Retinal pigment epithelial cell (primary cell): ENCODE measurements at regions not wholly inside any gene's neighbourhood (a gene's known extent, or its start where the extent isn't known, plus 50 kb on each side); places are given as distances from the start of the nearest gene placed in this dataset.
A peak's percentile ranks its signal among the peaks of the same experiment; 100 is the strongest.

Experiments
- DNase-seq: peaks from one replicate; pipeline ENCODE4 v3.0.0-alpha.2; 2010; ENCODE audit warnings: low read depth
- H3K4me3 ChIP-seq: 2 replicates; pipeline ENCODE4 v1.5.1; 2011; ENCODE audit warnings: mild to moderate bottlenecking, low read length, control low read depth, moderate library complexity
- CTCF ChIP-seq: conservative IDR thresholded peaks from 2 replicates; pipeline ENCODE4 v1.5.1; 2011; ENCODE audit warnings: low read depth, low read length, control low read depth, inconsistent platforms

DNA sequence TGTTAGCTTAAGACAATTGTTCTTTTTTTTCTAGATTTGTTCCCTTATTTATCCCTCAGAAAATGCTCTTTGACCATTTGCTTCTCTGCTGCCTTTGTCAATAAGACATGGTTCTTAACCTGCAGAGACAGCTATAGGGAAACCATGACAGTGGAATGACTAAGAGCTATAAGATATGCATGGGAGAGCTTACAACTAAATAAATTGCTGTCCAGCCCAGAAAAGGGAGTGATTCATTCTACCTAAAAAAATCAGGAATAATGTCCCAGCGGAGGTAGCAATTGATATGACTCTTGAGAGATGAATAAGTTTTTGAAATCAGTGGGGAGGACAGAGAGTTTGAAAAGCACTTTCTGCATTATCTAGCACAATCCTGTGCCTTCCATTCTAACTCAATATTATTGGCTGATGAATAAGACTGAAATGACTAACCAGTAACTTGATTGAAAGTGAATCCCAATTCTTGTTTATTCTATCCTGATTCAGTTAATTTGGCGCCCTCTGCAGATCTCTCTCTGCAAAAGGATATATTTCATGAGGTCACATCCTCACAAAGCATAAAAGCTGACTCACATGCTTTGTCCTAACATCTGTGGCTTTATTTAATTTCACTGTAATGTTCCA is 680.5 kb upstream of the API5 start:
- TF ChIP-seq CTCF: peak; percentile 1
- DNase-seq: no peak
- H3K4me3 ChIP-seq: no peak overlapping the region

- TF ChIP-seq CTCF: no peak
- DNase-seq: no peak
- no peak overlapping the region for H3K4me3 ChIP-seq
Measured at GRCh38 chr11:42646959-42647358, 664.8 kb upstream of the API5 start.

- no peak for TF ChIP-seq CTCF
- DNase-seq: no peak
- H3K4me3 ChIP-seq: no peak overlapping the region
Measured at GRCh38 chr11:42647993-42648392, 663.8 kb upstream of the API5 start.

- no peak for DNase-seq
Measured at GRCh38 chr11:42651621-42652020, 660.2 kb upstream of the API5 start.

DNA sequence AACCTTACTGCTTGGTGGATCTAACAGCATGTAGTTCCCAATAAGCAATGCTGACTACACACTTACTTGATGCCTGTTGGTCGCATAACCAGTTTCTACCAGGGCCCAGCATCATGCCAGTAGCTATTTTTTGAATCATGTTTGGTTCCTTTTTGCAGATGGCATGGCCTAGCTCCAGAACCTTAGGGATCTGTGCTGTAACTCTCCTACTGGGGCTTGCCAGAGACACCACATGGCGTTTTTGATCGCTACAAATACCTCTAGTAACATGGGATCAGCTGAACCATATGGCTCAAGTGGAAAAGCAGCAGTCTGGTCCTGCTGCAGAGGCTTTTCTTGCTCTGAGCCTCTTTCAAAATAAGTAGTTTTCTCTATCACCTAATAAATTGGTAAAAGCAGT is 654.6 kb upstream of the API5 start:
- no peak overlapping the region for H3K4me3 ChIP-seq
- no peak for TF ChIP-seq CTCF
- DNase-seq: no peak

More at GRCh38 chr11:42651621-42652020, 660.2 kb upstream of the API5 start:
- no peak for TF ChIP-seq CTCF
- H3K4me3 ChIP-seq: no peak overlapping the region

DNA sequence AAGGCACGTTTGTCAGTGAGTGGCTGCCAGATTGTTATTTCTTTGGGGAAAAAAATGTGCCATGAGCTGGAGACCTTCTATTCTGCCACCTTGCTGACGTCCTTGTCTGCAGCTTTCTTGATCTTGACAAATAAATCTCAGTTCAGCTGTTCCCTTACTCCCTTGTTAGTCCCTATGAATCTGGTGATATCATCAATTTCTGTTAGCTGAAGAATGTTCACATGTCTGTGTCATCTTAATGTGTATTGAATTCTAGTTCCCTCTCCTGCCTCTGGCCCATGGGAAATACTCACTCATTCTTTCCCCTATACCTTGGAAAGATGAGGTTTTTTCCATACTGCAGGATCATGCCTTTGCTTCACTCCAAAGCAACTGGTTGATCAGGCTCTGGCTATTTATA is 649.9 kb upstream of the API5 start:
- H3K4me3 ChIP-seq: no peak overlapping the region
- DNase-seq: no peak
- no peak for TF ChIP-seq CTCF

GRCh38 chr11:42669248-42669976 is 642.4 kb upstream of the API5 start:
- DNase-seq: no peak
- no peak for TF ChIP-seq CTCF

More at GRCh38 chr11:42669248-42669976, 642.4 kb upstream of the API5 start:
- H3K4me3 ChIP-seq: no peak overlapping the region
